NCI-H774 (cell line): ENCODE measurements at regions not wholly inside any gene's neighbourhood (a gene's known extent, or its start where the extent isn't known, plus 50 kb on each side); places are given as distances from the start of the nearest gene placed in this dataset.

Source experiments
- DNase-seq: peaks from one replicate; lab custom pipeline; 2025; lab: John Stamatoyannopoulos, UW

GRCh38 chr17:71909155-71909554, 211.7 kb upstream of the SOX9 start:
- no peak for DNase-seq

GRCh38 chr17:71910002-71910401, 210.8 kb upstream of the SOX9 start:
- no peak for DNase-seq

- no peak for DNase-seq
Observed at GRCh38 chr17:71914042-71914441, 206.8 kb upstream of the SOX9 start.

- DNase-seq: no peak
Observed at GRCh38 chr17:71914812-71915211, 206.0 kb upstream of the SOX9 start.

GRCh38 chr17:71917715-71918114, 203.1 kb upstream of the SOX9 start:
- no peak for DNase-seq

GRCh38 chr17:71919186-71919585, 201.6 kb upstream of the SOX9 start:
- no peak for DNase-seq

- no peak for DNase-seq
Observed at GRCh38 chr17:71919896-71920295, 200.9 kb upstream of the SOX9 start.

- no peak for DNase-seq
Observed at GRCh38 chr17:71921796-71922195, 199.0 kb upstream of the SOX9 start.

- DNase-seq: no peak
Observed at GRCh38 chr17:71922439-71922838, 198.4 kb upstream of the SOX9 start.

GRCh38 chr17:71926746-71927398, 193.9 kb upstream of the SOX9 start:
- no peak for DNase-seq

GRCh38 chr17:71933306-71933705, 187.5 kb upstream of the SOX9 start:
- no peak for DNase-seq

GRCh38 chr17:71934520-71934919, 186.3 kb upstream of the SOX9 start:
- DNase-seq: no peak

- DNase-seq: no peak
Observed at GRCh38 chr17:71935341-71935740, 185.5 kb upstream of the SOX9 start.

GRCh38 chr17:71936977-71937376, 183.8 kb upstream of the SOX9 start:
- DNase-seq: no peak

GRCh38 chr17:71937914-71938313, 182.9 kb upstream of the SOX9 start:
- DNase-seq: no peak

- DNase-seq: no peak
Observed at GRCh38 chr17:71938340-71939010, 182.3 kb upstream of the SOX9 start.

- no peak for DNase-seq
Observed at GRCh38 chr17:71941920-71942319, 178.9 kb upstream of the SOX9 start.

GRCh38 chr17:71942626-71943025, 178.2 kb upstream of the SOX9 start:
- no peak for DNase-seq

- DNase-seq: no peak
Observed at GRCh38 chr17:71948703-71949422, 172.0 kb upstream of the SOX9 start.

- DNase-seq: no peak
Observed at GRCh38 chr17:71959154-71959553, 161.7 kb upstream of the SOX9 start.

- DNase-seq: no peak
Observed at GRCh38 chr17:71963351-71963750, 157.5 kb upstream of the SOX9 start.

- DNase-seq: no peak
Observed at GRCh38 chr17:71963791-71964190, 157.0 kb upstream of the SOX9 start.

- DNase-seq: no peak
Observed at GRCh38 chr17:71964559-71964958, 156.3 kb upstream of the SOX9 start.
